Fibroblast of lung (primary cell): ENCODE measurements at regions not wholly inside any gene's neighbourhood (a gene's known extent, or its start where the extent isn't known, plus 50 kb on each side); places are given as distances from the start of the nearest gene placed in this dataset.

Source experiments
- DNase-seq, 2 donors: peaks; one replicate each; pipeline versions ENCODE4 v3.0.0 to v3.0.0-alpha.2; 2010; ENCODE audit warnings: low read depth in 2 of 2
- H2AFZ ChIP-seq: 2 replicates; pipeline ENCODE4 v1.5.1; 2012; ENCODE audit warnings: low read length, control low read depth, inconsistent platforms
- H3K27ac ChIP-seq: 2 replicates; pipeline ENCODE4 v1.5.1; 2011; ENCODE audit warnings: low read length, control low read depth; ENCODE audit not compliant: insufficient read depth
- H3K27me3 ChIP-seq: 2 replicates; pipeline ENCODE4 v1.5.1; 2011; ENCODE audit warnings: mild to moderate bottlenecking, low read length; ENCODE audit not compliant: control insufficient read depth, insufficient read depth
- H3K36me3 ChIP-seq: 2 replicates; pipeline ENCODE4 v1.5.1; 2011; ENCODE audit warnings: low read length; ENCODE audit not compliant: control insufficient read depth, insufficient read depth
- H3K4me1 ChIP-seq: 2 replicates; pipeline ENCODE4 v1.5.1; 2011; ENCODE audit warnings: low read length; ENCODE audit not compliant: control insufficient read depth, insufficient read depth; ENCODE audit errors: extremely low read depth
- H3K4me2 ChIP-seq: 2 replicates; pipeline ENCODE4 v1.5.1; 2011; ENCODE audit warnings: low read length, control low read depth; ENCODE audit not compliant: insufficient read depth; ENCODE audit errors: extremely low read depth
- H3K4me3 ChIP-seq, 4 experiments: fragments of 200-600 bp in 1 of 4; sonication (generic) in 1 of 4; replicated peaks in 1 of 4; 2 replicates each; pipeline ENCODE4 v1.5.1; 2011 to 2016; ENCODE audit warnings: low read length in 4 of 4, low read depth in 3 of 4, mild to moderate bottlenecking in 3 of 4, control low read depth in 2 of 4, inconsistent platforms in 1 of 4, mixed read lengths in 1 of 4; ENCODE audit not compliant: insufficient read depth in 1 of 4; ENCODE audit errors: control extremely low read depth in 1 of 4
- H3K79me2 ChIP-seq: 2 replicates; pipeline ENCODE4 v1.5.1; 2012; ENCODE audit warnings: mild to moderate bottlenecking, low read length, inconsistent platforms; ENCODE audit not compliant: control insufficient read depth, insufficient read depth
- H3K9ac ChIP-seq: 2 replicates; pipeline ENCODE4 v1.5.1; 2011; ENCODE audit warnings: mild to moderate bottlenecking, low read length, control low read depth; ENCODE audit not compliant: insufficient read depth
- H3K9me3 ChIP-seq: 2 replicates; pipeline ENCODE4 v1.5.1; 2012; ENCODE audit warnings: low read depth, low read length; ENCODE audit not compliant: control insufficient read depth, insufficient read depth
- H4K20me1 ChIP-seq: 2 replicates; pipeline ENCODE4 v1.5.1; 2011; ENCODE audit warnings: low read length; ENCODE audit not compliant: control insufficient read depth, insufficient read depth; ENCODE audit errors: extremely low read depth
- EZH2 ChIP-seq: IDR thresholded peaks from 2 replicates; pipeline ENCODE4 v1.5.1; 2012; ENCODE audit warnings: low read length, control low read depth, mild to moderate bottlenecking; ENCODE audit errors: missing control alignments
- TF ChIP-seq, protein P1 (sequence below), 2 donors: IDR thresholded peaks in 1 of 2; conservative IDR thresholded peaks in 1 of 2; 1 replicate in 1 of 2; 2 replicates in 1 of 2; pipeline ENCODE4 v1.5.1; 2011 to 2012; ENCODE audit warnings: low read length in 2 of 2, control low read depth in 1 of 2, inconsistent platforms in 1 of 2, low read depth in 1 of 2, mild to moderate bottlenecking in 1 of 2

DNA sequence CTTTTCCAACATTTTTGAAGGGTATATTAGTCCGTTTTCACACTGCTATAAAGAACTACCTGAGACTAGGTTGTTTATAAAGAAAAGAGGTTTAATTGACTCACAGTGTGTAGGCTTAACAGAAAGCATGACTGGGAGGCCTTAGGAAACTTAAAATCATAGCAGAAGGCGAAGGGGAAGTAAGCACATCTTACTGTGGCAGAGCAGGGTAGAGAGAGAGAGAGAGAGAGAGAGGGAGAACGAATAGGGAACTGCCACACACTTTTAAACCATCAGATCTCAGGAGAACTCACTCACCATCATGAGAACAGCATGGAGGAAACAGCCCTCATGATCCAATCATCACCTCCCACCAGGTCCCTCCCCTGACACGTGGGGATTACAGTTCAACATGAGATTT is 420.3 kb downstream of the SOCS6 start:
- no peaks in the 10 kb centered on the region for H3K9me3 ChIP-seq
- no peak for DNase-seq
- H3K4me2 ChIP-seq, result no peak overlapping the region
- H3K4me3 ChIP-seq, result no peak overlapping the region
- no peaks in the 10 kb centered on the region for H3K36me3 ChIP-seq
- H2AFZ ChIP-seq, result no peak overlapping the region
- no peak overlapping the region for H3K9ac ChIP-seq
- no peaks in the 10 kb centered on the region for H3K79me2 ChIP-seq
- H4K20me1 ChIP-seq, result no peaks in the 10 kb centered on the region
- H3K27me3 ChIP-seq, result no peaks in the 10 kb centered on the region
- no peak for TF ChIP-seq EZH2
- TF ChIP-seq, protein P1, sequence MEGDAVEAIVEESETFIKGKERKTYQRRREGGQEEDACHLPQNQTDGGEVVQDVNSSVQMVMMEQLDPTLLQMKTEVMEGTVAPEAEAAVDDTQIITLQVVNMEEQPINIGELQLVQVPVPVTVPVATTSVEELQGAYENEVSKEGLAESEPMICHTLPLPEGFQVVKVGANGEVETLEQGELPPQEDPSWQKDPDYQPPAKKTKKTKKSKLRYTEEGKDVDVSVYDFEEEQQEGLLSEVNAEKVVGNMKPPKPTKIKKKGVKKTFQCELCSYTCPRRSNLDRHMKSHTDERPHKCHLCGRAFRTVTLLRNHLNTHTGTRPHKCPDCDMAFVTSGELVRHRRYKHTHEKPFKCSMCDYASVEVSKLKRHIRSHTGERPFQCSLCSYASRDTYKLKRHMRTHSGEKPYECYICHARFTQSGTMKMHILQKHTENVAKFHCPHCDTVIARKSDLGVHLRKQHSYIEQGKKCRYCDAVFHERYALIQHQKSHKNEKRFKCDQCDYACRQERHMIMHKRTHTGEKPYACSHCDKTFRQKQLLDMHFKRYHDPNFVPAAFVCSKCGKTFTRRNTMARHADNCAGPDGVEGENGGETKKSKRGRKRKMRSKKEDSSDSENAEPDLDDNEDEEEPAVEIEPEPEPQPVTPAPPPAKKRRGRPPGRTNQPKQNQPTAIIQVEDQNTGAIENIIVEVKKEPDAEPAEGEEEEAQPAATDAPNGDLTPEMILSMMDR (conservative IDR thresholded peaks at IDR 0.05 in 1 of 2, IDR thresholded peaks at IDR 0.05 in 1 of 2; ENCODE audit: low read depth in 1 of 2, low read length in 2 of 2), result no peak
- no peak overlapping the region for H3K27ac ChIP-seq
- no peaks in the 10 kb centered on the region for H3K4me1 ChIP-seq

DNA sequence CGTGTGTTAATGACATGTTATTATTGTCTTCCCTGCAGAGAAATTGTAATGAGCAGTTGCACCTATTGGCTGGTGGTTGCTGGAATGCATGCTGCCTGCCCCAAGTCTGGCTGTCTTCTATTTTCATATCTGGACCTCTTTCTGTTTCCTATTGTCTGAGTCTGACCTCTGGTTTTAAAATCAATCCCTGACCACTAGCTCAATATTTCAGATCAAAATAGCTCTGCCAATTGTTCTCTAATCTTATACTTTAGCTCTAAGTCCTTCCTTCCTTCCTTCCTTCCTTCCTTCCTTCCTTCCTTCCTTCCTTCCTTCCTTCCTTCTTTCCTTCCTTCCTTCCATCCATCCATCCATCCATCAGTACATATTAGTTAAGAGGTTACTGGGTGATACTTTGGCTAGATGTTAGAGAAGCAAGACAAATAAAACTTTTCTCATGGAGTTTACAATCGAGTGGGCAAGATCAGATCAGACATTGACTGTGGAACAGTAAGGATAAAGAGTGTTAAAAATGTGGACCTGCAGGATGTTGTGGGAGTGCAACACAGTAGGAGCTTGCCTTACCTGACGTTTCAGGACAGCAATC is 417.1 kb downstream of the SOCS6 start:
- Histone ChIP-seq H3K27me3 (no peaks in the 10 kb centered on the region), H3K9ac (no peak overlapping the region), H3K27ac (no peak overlapping the region), H3K79me2 (no peaks in the 10 kb centered on the region), H4K20me1 (no peaks in the 10 kb centered on the region), H3K4me1 (no peaks in the 10 kb centered on the region), H2AFZ (no peak overlapping the region), H3K36me3 (no peaks in the 10 kb centered on the region), H3K9me3 (no peaks in the 10 kb centered on the region), H3K4me3 (no peak overlapping the region), H3K4me2 (no peak overlapping the region)
- TF ChIP-seq, protein P1 (conservative IDR thresholded peaks at IDR 0.05 in 1 of 2, IDR thresholded peaks at IDR 0.05 in 1 of 2; ENCODE audit: low read depth in 1 of 2, low read length in 2 of 2), result no peak
- no peak for TF ChIP-seq EZH2
- no peak for DNase-seq

DNA sequence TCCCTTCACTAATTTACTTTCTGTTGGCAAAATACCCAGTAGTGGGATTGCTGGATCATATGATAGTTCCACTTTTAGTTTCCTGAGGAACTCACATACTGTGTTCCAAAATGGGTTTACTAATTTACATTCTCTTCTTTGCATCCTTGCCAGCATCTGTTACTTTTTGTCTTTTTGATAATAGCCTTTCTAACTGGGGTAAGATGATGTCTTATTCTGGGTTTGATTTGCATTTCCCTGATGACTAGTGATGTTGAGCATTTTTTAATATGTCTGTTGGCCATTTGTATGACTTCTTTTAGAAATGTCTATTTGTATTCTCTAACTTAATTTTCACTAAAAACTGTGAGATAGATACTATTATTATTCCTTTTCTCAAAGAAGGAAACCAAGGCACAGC is 411.7 kb downstream of the SOCS6 start:
- H3K9me3 ChIP-seq, result no peaks in the 10 kb centered on the region
- H3K27me3 ChIP-seq, result no peaks in the 10 kb centered on the region
- no peak overlapping the region for H3K4me3 ChIP-seq
- no peak overlapping the region for H3K4me2 ChIP-seq
- H3K4me1 ChIP-seq, result no peaks in the 10 kb centered on the region
- no peak overlapping the region for H2AFZ ChIP-seq
- H4K20me1 ChIP-seq, result no peaks in the 10 kb centered on the region
- TF ChIP-seq, protein P1 (conservative IDR thresholded peaks at IDR 0.05 in 1 of 2, IDR thresholded peaks at IDR 0.05 in 1 of 2; ENCODE audit: low read depth in 1 of 2, low read length in 2 of 2), result no peak
- TF ChIP-seq EZH2, result no peak
- no peaks in the 10 kb centered on the region for H3K79me2 ChIP-seq
- no peaks in the 10 kb centered on the region for H3K36me3 ChIP-seq
- H3K9ac ChIP-seq, result no peak overlapping the region
- H3K27ac ChIP-seq, result no peak overlapping the region
- no peak for DNase-seq
